ENCODE measurements at regions not wholly inside any gene's neighbourhood (a gene's known extent, or its start where the extent isn't known, plus 50 kb on each side); places are given as distances from the start of the nearest gene placed in this dataset.

- DNase-seq (ENCODE audit: extremely low spot score, unreplicated experiment), result no peak
- Mint-ChIP-seq H3K4me1 (ENCODE audit: unreplicated experiment) (peaks cover 54% of the 10 kb centered on the region), H3K4me3 (ENCODE audit: unreplicated experiment) (no peak overlapping the region), H3K27me3 (ENCODE audit: unreplicated experiment) (no peaks in the 10 kb centered on the region), H3K9me3 (ENCODE audit: unreplicated experiment) (peaks cover 14% of the 10 kb centered on the region), H3K36me3 (ENCODE audit: unreplicated experiment) (peaks cover 12% of the 10 kb centered on the region), H3K27ac (ENCODE audit: unreplicated experiment) (peak overlapping the region; percentile 77)
- TF ChIP-seq, protein P1, sequence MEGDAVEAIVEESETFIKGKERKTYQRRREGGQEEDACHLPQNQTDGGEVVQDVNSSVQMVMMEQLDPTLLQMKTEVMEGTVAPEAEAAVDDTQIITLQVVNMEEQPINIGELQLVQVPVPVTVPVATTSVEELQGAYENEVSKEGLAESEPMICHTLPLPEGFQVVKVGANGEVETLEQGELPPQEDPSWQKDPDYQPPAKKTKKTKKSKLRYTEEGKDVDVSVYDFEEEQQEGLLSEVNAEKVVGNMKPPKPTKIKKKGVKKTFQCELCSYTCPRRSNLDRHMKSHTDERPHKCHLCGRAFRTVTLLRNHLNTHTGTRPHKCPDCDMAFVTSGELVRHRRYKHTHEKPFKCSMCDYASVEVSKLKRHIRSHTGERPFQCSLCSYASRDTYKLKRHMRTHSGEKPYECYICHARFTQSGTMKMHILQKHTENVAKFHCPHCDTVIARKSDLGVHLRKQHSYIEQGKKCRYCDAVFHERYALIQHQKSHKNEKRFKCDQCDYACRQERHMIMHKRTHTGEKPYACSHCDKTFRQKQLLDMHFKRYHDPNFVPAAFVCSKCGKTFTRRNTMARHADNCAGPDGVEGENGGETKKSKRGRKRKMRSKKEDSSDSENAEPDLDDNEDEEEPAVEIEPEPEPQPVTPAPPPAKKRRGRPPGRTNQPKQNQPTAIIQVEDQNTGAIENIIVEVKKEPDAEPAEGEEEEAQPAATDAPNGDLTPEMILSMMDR (IDR thresholded peaks at IDR 0.05), result no peak
These were observed 2528.4 kb downstream of the ARAP2 start for GRCh38 chr4:33715841-33716395.

- Mint-ChIP-seq H3K9me3 (ENCODE audit: unreplicated experiment) (peaks cover 7% of the 10 kb centered on the region), H3K27me3 (ENCODE audit: unreplicated experiment) (no peaks in the 10 kb centered on the region), H3K27ac (ENCODE audit: unreplicated experiment) (peak overlapping the region; percentile 66), H3K4me1 (ENCODE audit: unreplicated experiment) (peaks cover 26% of the 10 kb centered on the region), H3K36me3 (ENCODE audit: unreplicated experiment) (peaks cover 6% of the 10 kb centered on the region), H3K4me3 (ENCODE audit: unreplicated experiment) (no peak overlapping the region)
- TF ChIP-seq, protein P1 (IDR thresholded peaks at IDR 0.05), result no peak
- DNase-seq (ENCODE audit: extremely low spot score, unreplicated experiment), result no peak
These were observed 2522.1 kb downstream of the ARAP2 start for GRCh38 chr4:33722254-33722653.

GRCh38 chr4:33722800-33723516 lies 2521.4 kb downstream of the ARAP2 start:
- no peak for DNase-seq (ENCODE audit: extremely low spot score, unreplicated experiment)
- Mint-ChIP-seq H3K27ac (ENCODE audit: unreplicated experiment) (peak overlapping the region; percentile 66), H3K27me3 (ENCODE audit: unreplicated experiment) (no peaks in the 10 kb centered on the region), H3K9me3 (ENCODE audit: unreplicated experiment) (peaks cover under 1% of the 10 kb centered on the region), H3K4me3 (ENCODE audit: unreplicated experiment) (no peak overlapping the region), H3K36me3 (ENCODE audit: unreplicated experiment) (peaks cover under 1% of the 10 kb centered on the region), H3K4me1 (ENCODE audit: unreplicated experiment) (peaks cover 20% of the 10 kb centered on the region)
- TF ChIP-seq, protein P1 (IDR thresholded peaks at IDR 0.05), result peak; percentile 14

DNA sequence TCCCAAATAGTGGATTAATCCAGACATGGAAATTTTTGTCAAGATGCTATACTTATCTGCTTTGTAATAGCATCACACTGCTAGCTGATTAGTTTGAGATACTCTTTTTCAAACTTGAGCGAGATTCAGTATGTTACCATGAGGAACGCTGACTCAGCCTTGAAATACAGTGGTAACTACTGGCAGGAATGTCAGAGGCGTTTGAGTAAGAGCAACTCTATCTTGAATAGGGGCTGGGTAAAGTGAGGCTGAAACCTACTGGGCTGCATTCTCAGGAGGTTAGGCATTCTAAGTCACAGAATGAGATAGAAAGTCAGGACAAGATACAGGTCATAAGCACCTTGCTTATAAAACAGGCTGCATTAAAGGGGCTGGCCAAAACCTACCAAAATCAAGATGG lies 2519.6 kb downstream of the ARAP2 start:
- H3K27ac Mint-ChIP-seq (ENCODE audit: unreplicated experiment), result no peak overlapping the region
- H3K27me3 Mint-ChIP-seq (ENCODE audit: unreplicated experiment), result no peaks in the 10 kb centered on the region
- H3K4me3 Mint-ChIP-seq (ENCODE audit: unreplicated experiment), result no peak overlapping the region
- TF ChIP-seq, protein P1 (IDR thresholded peaks at IDR 0.05), result no peak
- peaks cover 20% of the 10 kb centered on the region for H3K4me1 Mint-ChIP-seq (ENCODE audit: unreplicated experiment)
- no peaks in the 10 kb centered on the region for H3K36me3 Mint-ChIP-seq (ENCODE audit: unreplicated experiment)
- no peak for DNase-seq (ENCODE audit: extremely low spot score, unreplicated experiment)
- H3K9me3 Mint-ChIP-seq (ENCODE audit: unreplicated experiment), result no peaks in the 10 kb centered on the region

DNA sequence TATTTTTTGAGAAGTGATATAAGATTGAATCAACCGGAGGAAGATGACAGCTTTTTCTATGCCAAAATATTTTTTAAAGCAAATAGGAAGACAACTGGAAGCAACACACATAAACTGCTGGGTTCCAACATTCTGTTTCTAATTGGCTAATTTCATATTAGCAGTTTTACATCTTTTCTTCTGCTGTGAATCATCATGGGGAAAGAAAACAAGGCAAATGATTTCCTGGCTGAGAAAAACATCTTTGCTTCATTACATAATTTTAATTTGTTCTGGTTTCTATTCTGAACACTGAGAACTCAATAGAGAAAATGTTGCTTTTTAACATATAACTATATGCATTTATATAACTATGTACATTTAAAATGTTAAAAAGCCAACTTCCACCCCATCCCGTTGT lies 2518.5 kb downstream of the ARAP2 start:
- DNase-seq (ENCODE audit: extremely low spot score, unreplicated experiment), result no peak
- H3K36me3 Mint-ChIP-seq (ENCODE audit: unreplicated experiment), result no peaks in the 10 kb centered on the region
- TF ChIP-seq, protein P1 (IDR thresholded peaks at IDR 0.05), result no peak
- no peak overlapping the region for H3K4me3 Mint-ChIP-seq (ENCODE audit: unreplicated experiment)
- H3K27me3 Mint-ChIP-seq (ENCODE audit: unreplicated experiment), result no peaks in the 10 kb centered on the region
- H3K27ac Mint-ChIP-seq (ENCODE audit: unreplicated experiment), result no peak overlapping the region
- no peaks in the 10 kb centered on the region for H3K9me3 Mint-ChIP-seq (ENCODE audit: unreplicated experiment)
- H3K4me1 Mint-ChIP-seq (ENCODE audit: unreplicated experiment), result peaks cover 20% of the 10 kb centered on the region
